ENCODE measurements at regions not wholly inside any gene's neighbourhood (a gene's known extent, or its start where the extent isn't known, plus 50 kb on each side); places are given as distances from the start of the nearest gene placed in this dataset.

GRCh38 chr13:91142572-91142971 lies 204.9 kb upstream of the MIR17HG start:
- no peak for DNase-seq

GRCh38 chr13:91144054-91144453 lies 203.4 kb upstream of the MIR17HG start:
- no peak for DNase-seq

GRCh38 chr13:91144486-91144885 lies 203.0 kb upstream of the MIR17HG start:
- DNase-seq, result no peak

GRCh38 chr13:91145571-91146205 lies 201.8 kb upstream of the MIR17HG start:
- DNase-seq, result no peak

GRCh38 chr13:91146601-91147000 lies 200.9 kb upstream of the MIR17HG start:
- no peak for DNase-seq

GRCh38 chr13:91148098-91148497 lies 199.4 kb upstream of the MIR17HG start:
- DNase-seq, result no peak

- no peak for DNase-seq
Observed at GRCh38 chr13:91151921-91152320, 195.6 kb upstream of the MIR17HG start.

GRCh38 chr13:91153372-91153771 lies 194.1 kb upstream of the MIR17HG start:
- DNase-seq, result no peak

- no peak for DNase-seq
Observed at GRCh38 chr13:91154558-91155353, 192.7 kb upstream of the MIR17HG start.

GRCh38 chr13:91155512-91156114 lies 191.9 kb upstream of the MIR17HG start:
- DNase-seq, result no peak

GRCh38 chr13:91157273-91158016 lies 190.0 kb upstream of the MIR17HG start:
- no peak for DNase-seq

GRCh38 chr13:91158017-91158395 lies 189.5 kb upstream of the MIR17HG start:
- DNase-seq, result no peak

GRCh38 chr13:91162180-91162579 lies 185.3 kb upstream of the MIR17HG start:
- DNase-seq, result no peak

GRCh38 chr13:91162589-91162988 lies 184.9 kb upstream of the MIR17HG start:
- DNase-seq, result no peak

GRCh38 chr13:91165758-91166157 lies 181.7 kb upstream of the MIR17HG start:
- DNase-seq, result no peak

GRCh38 chr13:91166714-91167511 lies 180.6 kb upstream of the MIR17HG start:
- DNase-seq, result no peak

- DNase-seq, result no peak
Observed at GRCh38 chr13:91167706-91168385, 179.6 kb upstream of the MIR17HG start.

- no peak for DNase-seq
Observed at GRCh38 chr13:91168386-91168711, 179.1 kb upstream of the MIR17HG start.

- DNase-seq, result no peak
Observed at GRCh38 chr13:91169321-91170050, 178.0 kb upstream of the MIR17HG start.

GRCh38 chr13:91172160-91172559 lies 175.3 kb upstream of the MIR17HG start:
- no peak for DNase-seq

GRCh38 chr13:91174886-91175501 lies 172.5 kb upstream of the MIR17HG start:
- DNase-seq, result no peak

All from HCEC 1CT (cell line).